HepG2 (cell line): ENCODE measurements at regions not wholly inside any gene's neighbourhood (a gene's known extent, or its start where the extent isn't known, plus 50 kb on each side); places are given as distances from the start of the nearest gene placed in this dataset.

ENCODE experiments used
- ATAC-seq: fragments of 200-7000 bp; cut with Tn5 transposase; 3 replicates; pipeline ENCODE4 v1.9.1; 2020; ENCODE audit warnings: mild to moderate bottlenecking, moderate library complexity
- BruUV-seq: library from RNA; stranded (reverse); fragments of 400-500 nt; replicated peaks from 2 replicates; lab custom pipeline; 2021; lab: Mats Ljungman, UMichigan
- CTCF ChIA-PET: fragments of 300-600 bp; formaldehyde crosslinking; extraction: SDS; loops from one replicate; lab custom pipeline; 2021; ENCODE audit warnings: low total read pairs, inconsistent platforms, low intra/inter-chr PET ratio; lab: Yijun Ruan, JAX
- POLR2A ChIA-PET: fragments of 350-600 bp; sonication (Branson Sonifier 250); formaldehyde crosslinking; loops from one replicate; lab custom pipeline; 2020; ENCODE audit warnings: antibody characterized with exemption, inconsistent platforms; lab: Yijun Ruan, JAX
- DNase-seq: peaks from one replicate; pipeline ENCODE4 v3.0.0-alpha.2; 2015; ENCODE audit warnings: low spot score
- FAIRE-seq: peaks from 3 replicates; lab custom pipeline; 2011; peaks lifted over from hg19 to GRCh38; lab: Jason Lieb, UNC
- H2AFZ ChIP-seq: one replicate; pipeline ENCODE4 v1.6.1; 2011; ENCODE audit warnings: low read length, inconsistent platforms
- H3K27ac ChIP-seq: fragments of 300-600 bp; 3 replicates; pipeline ENCODE4 v1.8.0; 2011; ENCODE audit warnings: mixed run types, mild to moderate bottlenecking, mixed read lengths, low read length, inconsistent platforms; ENCODE audit not compliant: insufficient read depth; ENCODE audit errors: extremely low read length
- H3K27me3 ChIP-seq, 2 experiments: fragments of 200-600 bp in 1 of 2; 2 replicates in 1 of 2; 3 replicates in 1 of 2; pipeline versions ENCODE4 v1.6.0 to v1.8.0; 2011; ENCODE audit warnings: low read length in 2 of 2, mild to moderate bottlenecking in 2 of 2, moderate library complexity in 2 of 2, inconsistent platforms in 1 of 2; ENCODE audit not compliant: insufficient read depth in 2 of 2, control insufficient read depth in 1 of 2
- H3K36me3 ChIP-seq, 2 experiments: fragments of 200-600 bp in 1 of 2; replicated peaks in 1 of 2; 2 replicates in 1 of 2; 3 replicates in 1 of 2; pipeline versions ENCODE4 v1.5.1 to v1.8.0; 2011; ENCODE audit warnings: low read length in 2 of 2, inconsistent platforms in 1 of 2; ENCODE audit not compliant: insufficient read depth in 2 of 2, control insufficient read depth in 1 of 2
- H3K4me1 ChIP-seq: 2 replicates; pipeline ENCODE4 v1.5.1; 2012; ENCODE audit warnings: low read length, inconsistent platforms; ENCODE audit not compliant: insufficient read depth
- H3K4me2 ChIP-seq: 2 replicates; pipeline ENCODE4 v1.6.0; 2011; ENCODE audit warnings: low read depth, low read length, inconsistent platforms
- H3K4me3 ChIP-seq, 3 experiments: fragments of 200-600 bp in 1 of 3; sonication (generic), shearing (Covaris generic) in 1 of 3; replicated peaks in 1 of 3; 2 replicates each; pipeline ENCODE4 v1.5.1; 2011 to 2016; ENCODE audit warnings: low read length in 3 of 3, inconsistent platforms in 2 of 3, low read depth in 2 of 3, mild to moderate bottlenecking in 2 of 3, control low read depth in 1 of 3, mixed read lengths in 1 of 3; ENCODE audit not compliant: insufficient read depth in 1 of 3
- H3K79me2 ChIP-seq: one replicate; pipeline ENCODE4 v1.6.1; 2011; ENCODE audit warnings: low read length, inconsistent platforms; ENCODE audit not compliant: insufficient read depth
- H3K9ac ChIP-seq: 2 replicates; pipeline ENCODE4 v1.6.0; 2011; ENCODE audit warnings: mild to moderate bottlenecking, low read depth, low read length, inconsistent platforms; ENCODE audit not compliant: insufficient read depth
- H3K9me3 ChIP-seq: 2 replicates; pipeline ENCODE4 v1.5.1; 2012; ENCODE audit warnings: mild to moderate bottlenecking, low read length
- H4K20me1 ChIP-seq: 2 replicates; pipeline ENCODE4 v1.6.0; 2011; ENCODE audit warnings: inconsistent platforms, mild to moderate bottlenecking, low read length, moderate library complexity; ENCODE audit not compliant: insufficient read depth
- ATF3 ChIP-seq: sonication (generic); formaldehyde crosslinking; IDR thresholded peaks from 2 replicates; pipeline ENCODE4 v1.4.0; 2020; ENCODE audit warnings: missing genetic modification reagents
- ATF4 ChIP-seq, 2 experiments: fragments of 450-650 bp in 1 of 2; sonication (generic) in 1 of 2; formaldehyde crosslinking; IDR thresholded peaks; 2 replicates each; pipeline versions ENCODE4 v1.5.0 to v1.8.0; 2020 to 2022; ENCODE audit warnings: mild to moderate bottlenecking in 1 of 2, missing genetic modification reagents in 1 of 2
- ATF7 ChIP-seq, 2 experiments: fragments of 450-650 bp in 1 of 2; sonication (generic) in 1 of 2; formaldehyde crosslinking in 1 of 2; IDR thresholded peaks; 2 replicates each; pipeline versions ENCODE4 v1.4.0 to v1.6.1; 2016 to 2020; ENCODE audit warnings: antibody characterized with exemption in 1 of 2, mild to moderate bottlenecking in 1 of 2, missing genetic modification reagents in 1 of 2
- BRD4 ChIP-seq: sonication (generic); formaldehyde crosslinking; IDR thresholded peaks from 2 replicates; pipeline ENCODE4 v1.4.0; 2020; ENCODE audit warnings: missing genetic modification reagents
- CEBPB ChIP-seq: IDR thresholded peaks from 2 replicates; pipeline ENCODE4 v1.6.1; 2011; ENCODE audit warnings: low read depth, low read length, improper control_type of control experiment, borderline replicate concordance
- CREB1 ChIP-seq, 2 experiments: fragments of 450-650 bp in 1 of 2; IDR thresholded peaks; 2 replicates each; pipeline ENCODE4 v1.6.1; 2016 to 2017; ENCODE audit warnings: control low read depth in 1 of 2, mild to moderate bottlenecking in 1 of 2, missing compliant biosample characterization in 1 of 2, missing genetic modification characterization in 1 of 2
- EED ChIP-seq: sonication (generic); formaldehyde crosslinking; IDR thresholded peaks from 2 replicates; pipeline ENCODE4 v1.5.0; 2020; ENCODE audit warnings: mild to moderate bottlenecking, missing genetic modification reagents
- FOSL2 ChIP-seq: sonication (generic); formaldehyde crosslinking; IDR thresholded peaks from 2 replicates; pipeline ENCODE4 v1.4.0; 2020; ENCODE audit warnings: missing genetic modification reagents
- ZBTB20 ChIP-seq: sonication (generic); formaldehyde crosslinking; IDR thresholded peaks from 2 replicates; pipeline ENCODE4 v1.8.1; 2023; ENCODE audit warnings: missing genetic modification reagents, low read depth, mild to moderate bottlenecking, borderline replicate concordance
- WGBS: methylation state at CpG from one replicate; pipeline ENCODE4 v1.1.6; 2017; ENCODE audit warnings: low lambda C conversion rate; 5-methylcytosine and 5-hydroxymethylcytosine counted together
- in situ Hi-C: cut with HindIII; loops from 2 replicates; pipeline ENCODE4 v1.10.0; 2017; ENCODE audit warnings: low pct_unique_long_range_greater_than_20kb; ENCODE audit not compliant: extremely low pct_ligation_motif_present
- intact Hi-C: fragments of 100-400 bp; cut with micrococcal nuclease; formaldehyde crosslinking; loops from one replicate; pipeline ENCODE4 v1.10.0; 2022; ENCODE audit not compliant: unreplicated experiment

GRCh38 chr7:35555934-35556333, 139.0 kb downstream of the HERPUD2 start:
- WGBS, result 35% methylated on average over 4 of the region's 4 CpGs
- no peaks in the 10 kb centered on the region for H3K27me3 ChIP-seq
- TF ChIP-seq ZBTB20 (CRISPR knock-in tag) (peak; percentile 61; the same call in 1 of the 2 replicates), ATF7 (IDR thresholded peaks at IDR 0.05) (peak; percentile 26; the same call in 1 of the 2 replicates), ATF7 (CRISPR knock-in tag; IDR thresholded peaks at IDR 0.05) (no peak), EED (CRISPR knock-in tag) (no peak), ATF4 (CRISPR knock-in tag; IDR thresholded peaks at IDR 0.05) (peak in 1 of 2 experiments; percentile 82; a peak in 2 of 4 replicates), FOSL2 (CRISPR knock-in tag) (peak; percentile 83), BRD4 (no peak), CEBPB (peak; percentile 69; the same call in 1 of the 2 replicates), CREB1 (IDR thresholded peaks at IDR 0.05) (no peak), CREB1 (CRISPR knock-in tag; IDR thresholded peaks at IDR 0.05) (peak; percentile 36; the same call in 1 of the 2 replicates), ATF3 (CRISPR knock-in tag) (peak; percentile 59; the same call in 1 of the 2 replicates)
- TF ChIP-seq, all 625 proteins: peak for 7
- FAIRE-seq (no peak), DNase-seq (peak; percentile 43), ATAC-seq (peak; percentile 59)
- H3K4me2 ChIP-seq, result no peak overlapping the region
- in situ Hi-C loops (no loop called here), intact Hi-C loops (no loop called here)
- H3K4me3 ChIP-seq, result no peak overlapping the region
- BruUV-seq, result no TSS peak
- no peak overlapping the region for H3K27ac ChIP-seq
- ChIA-PET CTCF (no interaction called here), POLR2A (no interaction called here)
- H4K20me1 ChIP-seq, result no peaks in the 10 kb centered on the region
- no peaks in the 10 kb centered on the region for H3K36me3 ChIP-seq
- no peak overlapping the region for H2AFZ ChIP-seq
- H3K9ac ChIP-seq, result no peak overlapping the region
- H3K79me2 ChIP-seq, result no peaks in the 10 kb centered on the region
- H3K9me3 ChIP-seq, result no peaks in the 10 kb centered on the region
- peaks cover 23% of the 10 kb centered on the region for H3K4me1 ChIP-seq
